ENCODE measurements at regions not wholly inside any gene's neighbourhood (a gene's known extent, or its start where the extent isn't known, plus 50 kb on each side); places are given as distances from the start of the nearest gene placed in this dataset.
A peak's percentile ranks its signal among the peaks of the same experiment; 100 is the strongest.
"Not testable (repeated sequence)": the region's sequence is repeated elsewhere in the genome, so short reads cannot be mapped to it uniquely, and the experiment has no call there.

- Histone ChIP-seq H3K4me3 (ENCODE audit: low read length) (no peak overlapping the region), H3K9me3 (ENCODE audit: insufficient read depth, low read depth, low read length) (no peaks in the 10 kb centered on the region), H3K27ac (ENCODE audit: low read depth, low read length) (no peak overlapping the region), H3K4me1 (ENCODE audit: insufficient read depth, low read length) (no peaks in the 10 kb centered on the region), H3K9ac (ENCODE audit: low read depth, low read length) (no peak overlapping the region), H3K36me3 (ENCODE audit: insufficient read depth, low read length) (peaks cover 77% of the 10 kb centered on the region), H3K27me3 (ENCODE audit: insufficient read depth, low read length) (no peaks in the 10 kb centered on the region)
- 96% methylated on average over 6 of the region's 6 CpGs for WGBS
Measured at GRCh38 chr7:66549466-66549865, 79.2 kb upstream of the KCTD7 start.

GRCh38 chr7:66553001-66553400 lies 75.7 kb upstream of the KCTD7 start:
- peaks cover 77% of the 10 kb centered on the region for H3K36me3 ChIP-seq (ENCODE audit: insufficient read depth, low read length)
- no peak overlapping the region for H3K27ac ChIP-seq (ENCODE audit: low read depth, low read length)

GRCh38 chr7:66553675-66554074 lies 75.0 kb upstream of the KCTD7 start:
- WGBS: 74% methylated on average over 2 of the region's 2 CpGs
- not testable (repeated sequence) for H3K27me3 ChIP-seq (ENCODE audit: insufficient read depth, low read length); H3K9me3 ChIP-seq (ENCODE audit: insufficient read depth, low read depth, low read length); H3K4me1 ChIP-seq (ENCODE audit: insufficient read depth, low read length); H3K27ac ChIP-seq (ENCODE audit: low read depth, low read length); H3K9ac ChIP-seq (ENCODE audit: low read depth, low read length); H3K4me3 ChIP-seq (ENCODE audit: low read length)
- peaks cover 74% of the 10 kb centered on the region for H3K36me3 ChIP-seq (ENCODE audit: insufficient read depth, low read length)

More at GRCh38 chr7:66553001-66553400, 75.7 kb upstream of the KCTD7 start:
- Histone ChIP-seq H3K9ac (ENCODE audit: low read depth, low read length) (no peak overlapping the region), H3K4me3 (ENCODE audit: low read length) (no peak overlapping the region), H3K4me1 (ENCODE audit: insufficient read depth, low read length) (no peaks in the 10 kb centered on the region), H3K9me3 (ENCODE audit: insufficient read depth, low read depth, low read length) (no peaks in the 10 kb centered on the region), H3K27me3 (ENCODE audit: insufficient read depth, low read length) (no peaks in the 10 kb centered on the region)
- WGBS: 93% methylated on average over 9 of the region's 9 CpGs

- H3K27me3 ChIP-seq (ENCODE audit: insufficient read depth, low read length): not testable (repeated sequence)
- peaks cover 73% of the 10 kb centered on the region for H3K36me3 ChIP-seq (ENCODE audit: insufficient read depth, low read length)
- 94% methylated on average over 7 of the region's 8 CpGs for WGBS
Measured at GRCh38 chr7:66554291-66554690, 74.4 kb upstream of the KCTD7 start.

GRCh38 chr7:66554842-66555430 lies 73.7 kb upstream of the KCTD7 start:
- H3K27ac ChIP-seq (ENCODE audit: low read depth, low read length); H3K9ac ChIP-seq (ENCODE audit: low read depth, low read length); H3K4me1 ChIP-seq (ENCODE audit: insufficient read depth, low read length); H3K9me3 ChIP-seq (ENCODE audit: insufficient read depth, low read depth, low read length); H3K4me3 ChIP-seq (ENCODE audit: low read length); H3K27me3 ChIP-seq (ENCODE audit: insufficient read depth, low read length): not testable (repeated sequence)
- 100% methylated on average over 7 of the region's 8 CpGs for WGBS
- H3K36me3 ChIP-seq (ENCODE audit: insufficient read depth, low read length): peaks cover 69% of the 10 kb centered on the region

More at GRCh38 chr7:66554291-66554690, 74.4 kb upstream of the KCTD7 start:
- H3K27ac ChIP-seq (ENCODE audit: low read depth, low read length); H3K9me3 ChIP-seq (ENCODE audit: insufficient read depth, low read depth, low read length); H3K4me1 ChIP-seq (ENCODE audit: insufficient read depth, low read length); H3K4me3 ChIP-seq (ENCODE audit: low read length); H3K9ac ChIP-seq (ENCODE audit: low read depth, low read length): not testable (repeated sequence)

GRCh38 chr7:66556177-66556548 lies 72.5 kb upstream of the KCTD7 start:
- Histone ChIP-seq H3K4me3 (ENCODE audit: low read length) (no peak overlapping the region), H3K36me3 (ENCODE audit: insufficient read depth, low read length) (peaks cover 65% of the 10 kb centered on the region), H3K27me3 (ENCODE audit: insufficient read depth, low read length) (no peaks in the 10 kb centered on the region), H3K4me1 (ENCODE audit: insufficient read depth, low read length) (no peaks in the 10 kb centered on the region), H3K9ac (ENCODE audit: low read depth, low read length) (no peak overlapping the region), H3K9me3 (ENCODE audit: insufficient read depth, low read depth, low read length) (no peaks in the 10 kb centered on the region), H3K27ac (ENCODE audit: low read depth, low read length) (no peak overlapping the region)
- WGBS: 97% methylated on average over 41 of the region's 41 CpGs

GRCh38 chr7:66556549-66557213 lies 72.0 kb upstream of the KCTD7 start:
- Histone ChIP-seq H3K36me3 (ENCODE audit: insufficient read depth, low read length) (peaks cover 59% of the 10 kb centered on the region), H3K27ac (ENCODE audit: low read depth, low read length) (no peak overlapping the region), H3K9ac (ENCODE audit: low read depth, low read length) (no peak overlapping the region), H3K9me3 (ENCODE audit: insufficient read depth, low read depth, low read length) (no peaks in the 10 kb centered on the region), H3K4me3 (ENCODE audit: low read length) (no peak overlapping the region), H3K27me3 (ENCODE audit: insufficient read depth, low read length) (no peaks in the 10 kb centered on the region), H3K4me1 (ENCODE audit: insufficient read depth, low read length) (no peaks in the 10 kb centered on the region)
- 97% methylated on average over 54 of the region's 54 CpGs for whole genome bisulfite sequencing

- H3K36me3 ChIP-seq (ENCODE audit: insufficient read depth, low read length): peaks cover 53% of the 10 kb centered on the region
- H3K9ac ChIP-seq (ENCODE audit: low read depth, low read length): no peak overlapping the region
- no peaks in the 10 kb centered on the region for H3K27me3 ChIP-seq (ENCODE audit: insufficient read depth, low read length)
- WGBS: 69% methylated on average over 40 of the region's 40 CpGs
- no peaks in the 10 kb centered on the region for H3K9me3 ChIP-seq (ENCODE audit: insufficient read depth, low read depth, low read length)
- H3K27ac ChIP-seq (ENCODE audit: low read depth, low read length): peak overlapping the region; percentile 54; the same call in 1 of the 2 replicates
- H3K4me1 ChIP-seq (ENCODE audit: insufficient read depth, low read length): no peaks in the 10 kb centered on the region
- H3K4me3 ChIP-seq (ENCODE audit: low read length): no peak overlapping the region
Measured at GRCh38 chr7:66557214-66558200, 71.2 kb upstream of the KCTD7 start.

- Histone ChIP-seq H3K27me3 (ENCODE audit: insufficient read depth, low read length) (no peaks in the 10 kb centered on the region), H3K27ac (ENCODE audit: low read depth, low read length) (no peak overlapping the region), H3K36me3 (ENCODE audit: insufficient read depth, low read length) (peaks cover 51% of the 10 kb centered on the region), H3K9me3 (ENCODE audit: insufficient read depth, low read depth, low read length) (no peaks in the 10 kb centered on the region), H3K4me3 (ENCODE audit: low read length) (no peak overlapping the region), H3K9ac (ENCODE audit: low read depth, low read length) (no peak overlapping the region), H3K4me1 (ENCODE audit: insufficient read depth, low read length) (no peaks in the 10 kb centered on the region)
- WGBS: 92% methylated on average over 8 of the region's 8 CpGs
Measured at GRCh38 chr7:66558201-66558641, 70.5 kb upstream of the KCTD7 start.

GRCh38 chr7:66558660-66559465 lies 69.8 kb upstream of the KCTD7 start:
- Histone ChIP-seq H3K9me3 (ENCODE audit: insufficient read depth, low read depth, low read length) (no peaks in the 10 kb centered on the region), H3K4me3 (ENCODE audit: low read length) (no peak overlapping the region), H3K36me3 (ENCODE audit: insufficient read depth, low read length) (peaks cover 47% of the 10 kb centered on the region), H3K27ac (ENCODE audit: low read depth, low read length) (peak overlapping the region; percentile 35; the same call in 1 of the 2 replicates), H3K9ac (ENCODE audit: low read depth, low read length) (no peak overlapping the region), H3K27me3 (ENCODE audit: insufficient read depth, low read length) (no peaks in the 10 kb centered on the region), H3K4me1 (ENCODE audit: insufficient read depth, low read length) (no peaks in the 10 kb centered on the region)
- 82% methylated on average over 17 of the region's 17 CpGs for WGBS

All from HUES64 (cell line).